ENCODE measurements at regions not wholly inside any gene's neighbourhood (a gene's known extent, or its start where the extent isn't known, plus 50 kb on each side); places are given as distances from the start of the nearest gene placed in this dataset.

- TF ChIP-seq POLR2A (IDR thresholded peaks at IDR 0.05; ENCODE audit: low read depth, low read length) (no peak), CTCF (IDR thresholded peaks at IDR 0.05; ENCODE audit: extremely low read depth in 1 of 2, insufficient read depth in 1 of 2, low read depth in 1 of 2, low read length in 2 of 2) (no peak), MAX (IDR thresholded peaks at IDR 0.05; ENCODE audit: insufficient read depth, insufficient read length) (no peak), MYC (IDR thresholded peaks at IDR 0.05; ENCODE audit: low read depth, low read length) (no peak), GATA2 (IDR thresholded peaks at IDR 0.05; ENCODE audit: insufficient read depth, insufficient read length, low read depth, low read length) (no peak), EZH2 (IDR thresholded peaks at IDR 0.05; ENCODE audit: borderline replicate concordance, low read depth, low read length, severe bottlenecking) (no peak), POLR2AphosphoS5 (IDR thresholded peaks at IDR 0.05; ENCODE audit: insufficient read depth, low read depth, low read length) (no peak), JUN (IDR thresholded peaks at IDR 0.05; ENCODE audit: borderline replicate concordance, insufficient read depth, insufficient read length, low read depth) (no peak)
Measured at GRCh38 chr9:30723656-30724055, 1660.8 kb upstream of the ACO1 start.
